Rectal smooth muscle tissue (tissue), 1 donor: ENCODE measurements at regions not wholly inside any gene's neighbourhood (a gene's known extent, or its start where the extent isn't known, plus 50 kb on each side); places are given as distances from the start of the nearest gene placed in this dataset.

Experiments
- H3K27ac ChIP-seq: one replicate; pipeline ENCODE4 v1.7.0; 2013; ENCODE audit warnings: low read depth, low read length, inconsistent platforms
- H3K27me3 ChIP-seq: one replicate; pipeline ENCODE4 v1.7.0; 2013; ENCODE audit warnings: low read length; ENCODE audit not compliant: control insufficient read depth, insufficient read depth
- H3K36me3 ChIP-seq: one replicate; pipeline ENCODE4 v1.7.0; 2013; ENCODE audit warnings: low read length; ENCODE audit not compliant: control insufficient read depth, insufficient read depth
- H3K4me1 ChIP-seq: one replicate; pipeline ENCODE4 v1.7.0; 2013; ENCODE audit warnings: low read length; ENCODE audit not compliant: control insufficient read depth, insufficient read depth
- H3K4me3 ChIP-seq: one replicate; pipeline ENCODE4 v1.7.0; 2013; ENCODE audit warnings: low read length
- H3K9ac ChIP-seq: one replicate; pipeline ENCODE4 v1.7.0; 2013; ENCODE audit warnings: low read length

DNA sequence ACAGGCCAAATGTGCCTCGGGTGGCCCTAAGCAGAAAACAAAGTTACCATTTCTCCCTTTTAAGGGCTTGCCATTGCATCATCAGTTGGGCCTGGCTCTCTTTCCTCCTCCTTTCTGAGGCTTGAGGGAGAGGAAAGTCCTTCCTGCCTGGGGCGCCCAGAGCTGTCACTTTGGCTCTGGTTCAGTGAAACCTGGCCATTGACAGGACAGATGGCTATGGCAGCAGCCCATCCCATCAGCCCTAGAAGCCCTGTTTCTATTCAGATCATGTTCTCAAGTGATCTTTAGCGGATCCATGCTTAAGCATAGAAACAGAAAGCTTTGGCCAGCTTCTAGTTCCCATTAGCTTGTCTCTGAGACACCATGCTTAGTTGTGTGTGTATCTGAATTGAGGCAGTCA is 293.4 kb downstream of the YTHDC2 start:
- Histone ChIP-seq H3K4me3 (no peak overlapping the region), H3K36me3 (no peaks in the 10 kb centered on the region), H3K27me3 (no peaks in the 10 kb centered on the region), H3K4me1 (peaks cover 15% of the 10 kb centered on the region), H3K27ac (peak overlapping the region; percentile 21), H3K9ac (no peak overlapping the region)

DNA sequence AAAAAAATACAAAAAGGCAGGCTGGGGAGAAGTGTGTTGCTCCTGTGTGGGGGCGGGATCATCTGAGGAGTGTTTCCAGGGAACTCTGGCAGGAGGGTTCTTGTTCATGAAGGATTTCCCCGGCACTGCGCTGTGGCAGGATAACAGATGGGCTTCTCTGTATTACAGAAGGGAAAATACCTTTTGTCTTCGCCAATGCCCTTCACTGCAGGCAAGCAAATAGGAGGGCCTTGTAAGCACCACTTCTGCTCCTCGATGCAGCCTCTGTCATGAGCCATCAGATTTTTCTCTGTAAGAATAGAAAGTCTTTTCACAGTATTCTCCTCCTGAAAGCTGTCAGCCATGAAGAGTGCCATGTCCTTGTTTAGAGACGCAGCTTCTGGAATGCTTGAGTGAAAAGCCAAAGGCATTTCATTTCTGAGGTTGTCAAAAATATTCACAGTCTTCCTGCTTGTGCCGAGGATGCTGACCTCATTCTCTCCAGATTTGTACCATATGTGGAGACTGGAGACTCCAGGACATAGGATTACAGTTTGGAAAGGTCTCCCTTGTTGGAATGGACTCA is 294.0 kb downstream of the YTHDC2 start:
- H3K9ac ChIP-seq: no peak overlapping the region
- H3K27ac ChIP-seq: peak overlapping the region; percentile 35
- no peaks in the 10 kb centered on the region for H3K27me3 ChIP-seq
- H3K36me3 ChIP-seq: no peaks in the 10 kb centered on the region
- H3K4me3 ChIP-seq: peak overlapping the region; percentile 7
- H3K4me1 ChIP-seq: peaks cover 15% of the 10 kb centered on the region

DNA sequence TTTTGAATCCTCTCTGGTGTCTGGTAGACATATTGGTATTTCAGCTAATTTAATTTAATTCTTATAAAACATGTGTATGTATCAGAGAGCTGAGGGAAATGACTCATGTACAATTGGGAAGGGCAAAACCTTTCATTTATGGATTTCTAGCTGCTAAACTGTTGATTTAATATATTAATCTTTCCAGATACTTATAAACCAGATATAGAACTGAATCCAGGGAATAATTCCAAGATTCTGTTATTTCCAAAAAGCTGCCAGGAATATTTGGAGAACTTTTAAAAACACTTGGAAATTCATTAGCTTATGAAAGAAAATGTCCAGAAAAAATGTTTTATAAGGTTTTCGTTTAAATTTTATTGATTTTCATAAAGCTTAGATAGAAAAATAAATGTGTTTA is 295.5 kb downstream of the YTHDC2 start:
- no peak overlapping the region for H3K9ac ChIP-seq
- H3K27me3 ChIP-seq: no peaks in the 10 kb centered on the region
- H3K27ac ChIP-seq: no peak overlapping the region
- peaks cover 15% of the 10 kb centered on the region for H3K4me1 ChIP-seq
- H3K4me3 ChIP-seq: no peak overlapping the region
- H3K36me3 ChIP-seq: no peaks in the 10 kb centered on the region

DNA sequence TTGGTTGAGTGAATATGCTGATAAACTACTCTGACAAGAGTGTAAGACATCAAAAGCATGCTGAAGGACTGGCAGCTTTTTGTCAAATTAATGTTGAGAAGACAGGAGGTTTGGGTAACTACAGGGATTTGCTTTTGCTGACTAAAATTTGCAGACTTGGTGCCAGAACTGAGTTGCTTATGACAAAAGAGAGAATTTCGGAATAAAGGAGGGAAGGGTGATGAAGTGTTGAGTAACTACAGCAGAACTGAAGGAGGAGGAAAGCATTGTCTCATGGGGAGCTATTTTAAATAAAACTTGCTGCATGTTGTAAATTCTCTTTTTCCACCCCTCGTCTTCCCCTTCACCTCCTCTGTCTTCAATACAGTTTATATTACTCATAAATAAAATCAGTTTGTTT is 296.1 kb downstream of the YTHDC2 start:
- Histone ChIP-seq H3K27ac (no peak overlapping the region), H3K36me3 (no peaks in the 10 kb centered on the region), H3K4me1 (peaks cover 15% of the 10 kb centered on the region), H3K4me3 (no peak overlapping the region), H3K9ac (no peak overlapping the region), H3K27me3 (no peaks in the 10 kb centered on the region)

DNA sequence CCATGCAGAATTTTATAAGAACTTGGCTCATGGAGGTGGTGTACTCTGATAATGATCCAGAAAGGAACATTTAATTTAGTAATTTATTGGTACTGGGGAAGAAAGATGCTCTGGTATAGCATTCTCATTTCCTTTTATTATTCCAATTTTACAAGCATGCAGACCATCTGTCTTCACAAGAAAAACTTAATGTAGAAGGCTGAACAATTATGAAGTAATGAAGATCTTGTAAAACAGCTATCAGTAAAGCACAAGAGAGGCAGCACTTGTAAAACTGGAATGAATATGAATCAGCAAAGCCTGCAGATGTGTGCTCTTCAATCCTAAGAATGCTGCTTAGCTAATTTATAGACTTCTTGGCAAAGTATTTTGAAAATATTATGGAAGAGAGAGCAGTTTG is 300.0 kb downstream of the YTHDC2 start:
- no peak overlapping the region for H3K9ac ChIP-seq
- no peaks in the 10 kb centered on the region for H3K27me3 ChIP-seq
- H3K36me3 ChIP-seq: no peaks in the 10 kb centered on the region
- H3K27ac ChIP-seq: no peak overlapping the region
- H3K4me3 ChIP-seq: no peak overlapping the region
- H3K4me1 ChIP-seq: no peaks in the 10 kb centered on the region

DNA sequence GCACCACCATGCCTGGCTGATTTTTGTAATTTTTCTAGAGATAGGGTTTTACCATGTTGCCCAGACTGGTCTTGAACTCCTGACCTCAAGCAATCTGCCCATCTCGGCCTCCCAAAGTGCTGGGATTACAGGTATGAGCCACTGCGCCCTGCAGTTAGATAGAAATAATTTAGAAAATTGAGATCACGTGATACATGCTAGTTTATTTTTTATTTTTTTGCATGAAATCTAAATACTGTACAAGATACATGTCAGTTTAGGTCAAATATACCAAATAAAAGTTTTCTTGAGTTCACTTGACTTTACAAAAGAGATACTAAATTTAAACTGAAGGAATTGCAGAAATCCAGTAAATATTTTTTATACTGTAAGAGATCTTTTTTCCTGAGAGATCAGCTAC is 304.2 kb downstream of the YTHDC2 start:
- Histone ChIP-seq H3K36me3 (no peaks in the 10 kb centered on the region), H3K27me3 (no peaks in the 10 kb centered on the region), H3K4me1 (no peaks in the 10 kb centered on the region), H3K27ac (no peak overlapping the region), H3K9ac (no peak overlapping the region), H3K4me3 (no peak overlapping the region)

DNA sequence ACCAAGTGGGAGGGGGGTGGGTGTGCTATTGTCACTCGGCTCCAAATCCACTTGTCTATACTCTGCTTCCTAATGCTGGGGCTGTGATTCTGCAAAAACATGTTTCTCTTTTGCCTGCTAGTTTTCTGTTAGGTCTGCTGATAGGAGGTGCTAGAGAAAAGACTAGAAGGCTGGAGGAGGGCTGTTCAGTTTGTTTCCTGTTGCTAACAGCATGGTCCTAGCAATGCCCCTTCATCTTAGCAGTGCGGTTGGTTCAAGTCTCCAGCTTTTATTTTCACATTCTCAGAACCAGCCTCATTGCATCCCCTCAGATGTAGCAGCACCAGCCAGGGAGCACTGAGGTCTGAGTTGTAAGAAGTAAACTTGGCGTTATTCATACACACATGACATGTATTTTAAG is 310.2 kb downstream of the YTHDC2 start:
- Histone ChIP-seq H3K4me3 (no peak overlapping the region), H3K36me3 (no peaks in the 10 kb centered on the region), H3K9ac (no peak overlapping the region), H3K27me3 (no peaks in the 10 kb centered on the region), H3K27ac (no peak overlapping the region), H3K4me1 (no peaks in the 10 kb centered on the region)

DNA sequence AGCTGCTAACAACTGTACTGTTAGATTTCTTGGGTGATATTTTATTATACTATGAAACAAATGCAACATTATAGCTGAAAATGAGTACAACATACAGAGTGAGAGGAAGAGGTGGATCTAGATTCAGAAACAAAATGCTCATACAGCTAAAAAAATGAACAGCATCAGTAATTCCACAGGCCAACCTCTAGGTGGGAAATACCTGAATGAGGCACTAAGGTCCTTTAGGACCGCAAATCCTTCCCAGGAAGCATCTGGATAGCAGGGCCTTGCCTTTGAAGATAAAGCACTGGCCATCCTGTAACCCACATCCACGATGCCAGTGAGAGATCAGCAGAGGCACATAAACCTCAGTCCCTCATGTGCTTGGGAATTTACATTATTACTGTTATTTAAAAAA is 310.8 kb downstream of the YTHDC2 start:
- Histone ChIP-seq H3K27me3 (no peaks in the 10 kb centered on the region), H3K36me3 (no peaks in the 10 kb centered on the region), H3K4me1 (no peaks in the 10 kb centered on the region), H3K4me3 (no peak overlapping the region), H3K9ac (no peak overlapping the region), H3K27ac (no peak overlapping the region)

DNA sequence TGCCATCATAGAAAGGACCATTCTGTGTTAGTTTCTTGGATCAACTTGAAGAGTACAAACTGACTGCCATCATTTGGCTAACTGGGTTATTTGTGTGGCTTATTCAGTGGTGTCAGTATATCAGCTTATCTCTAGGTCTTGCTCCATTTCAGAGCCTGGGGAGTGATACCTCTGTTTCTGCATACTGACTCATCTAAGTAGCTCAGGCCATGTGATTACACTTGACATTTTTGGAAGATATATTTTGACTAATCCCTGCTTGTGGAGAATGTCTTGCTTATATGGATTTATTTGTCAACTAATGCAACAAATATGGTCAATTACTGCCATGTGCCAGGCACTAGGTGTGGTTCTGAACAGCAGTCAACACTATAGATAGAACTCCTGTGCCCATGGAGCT is 311.7 kb downstream of the YTHDC2 start:
- H3K27me3 ChIP-seq: no peaks in the 10 kb centered on the region
- no peak overlapping the region for H3K27ac ChIP-seq
- no peak overlapping the region for H3K9ac ChIP-seq
- H3K4me3 ChIP-seq: no peak overlapping the region
- no peaks in the 10 kb centered on the region for H3K36me3 ChIP-seq
- no peaks in the 10 kb centered on the region for H3K4me1 ChIP-seq

DNA sequence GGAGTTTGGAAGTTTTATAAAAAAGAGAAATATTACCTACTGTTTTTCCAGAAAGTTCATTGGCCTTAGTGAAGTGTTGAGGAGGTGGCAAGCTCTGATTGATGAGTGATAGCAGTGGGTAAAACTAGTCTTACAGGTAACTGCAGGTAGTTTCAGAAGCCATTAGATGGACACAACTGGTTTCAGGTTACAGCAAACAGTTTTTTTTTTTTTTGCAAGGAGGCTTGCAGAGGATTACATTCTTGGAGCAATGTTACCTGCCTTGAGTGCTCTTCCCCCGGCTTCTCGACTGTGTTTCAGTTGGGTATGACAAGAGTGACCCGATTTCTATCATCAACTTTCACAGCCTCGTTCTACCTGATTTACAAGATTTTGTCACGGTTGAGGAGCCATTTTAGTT is 333.4 kb downstream of the YTHDC2 start:
- H3K9ac ChIP-seq: no peak overlapping the region
- H3K4me1 ChIP-seq: no peaks in the 10 kb centered on the region
- H3K27me3 ChIP-seq: no peaks in the 10 kb centered on the region
- H3K27ac ChIP-seq: no peak overlapping the region
- H3K36me3 ChIP-seq: no peaks in the 10 kb centered on the region
- H3K4me3 ChIP-seq: no peak overlapping the region

DNA sequence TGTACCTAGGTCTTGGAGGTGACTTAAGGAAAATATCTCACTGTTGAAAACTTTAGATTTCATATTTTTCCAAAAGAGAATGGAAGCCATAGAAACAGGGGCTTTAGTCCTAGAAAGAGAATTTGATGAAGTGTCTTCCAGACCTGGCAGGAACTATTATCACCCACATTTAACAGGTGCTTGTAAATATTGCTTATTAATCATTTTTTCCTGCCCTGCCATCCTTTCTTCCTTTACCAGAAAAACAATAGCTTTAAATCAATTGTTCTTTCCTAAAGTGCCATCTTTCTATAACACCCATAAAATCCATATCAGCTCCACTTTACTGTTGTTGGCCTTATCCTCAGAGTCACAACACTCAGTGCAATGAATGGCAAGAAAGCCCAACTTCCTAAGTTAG is 350.9 kb downstream of the YTHDC2 start:
- Histone ChIP-seq H3K27me3 (no peaks in the 10 kb centered on the region), H3K36me3 (no peaks in the 10 kb centered on the region), H3K9ac (no peak overlapping the region), H3K4me1 (no peaks in the 10 kb centered on the region), H3K27ac (no peak overlapping the region), H3K4me3 (no peak overlapping the region)

DNA sequence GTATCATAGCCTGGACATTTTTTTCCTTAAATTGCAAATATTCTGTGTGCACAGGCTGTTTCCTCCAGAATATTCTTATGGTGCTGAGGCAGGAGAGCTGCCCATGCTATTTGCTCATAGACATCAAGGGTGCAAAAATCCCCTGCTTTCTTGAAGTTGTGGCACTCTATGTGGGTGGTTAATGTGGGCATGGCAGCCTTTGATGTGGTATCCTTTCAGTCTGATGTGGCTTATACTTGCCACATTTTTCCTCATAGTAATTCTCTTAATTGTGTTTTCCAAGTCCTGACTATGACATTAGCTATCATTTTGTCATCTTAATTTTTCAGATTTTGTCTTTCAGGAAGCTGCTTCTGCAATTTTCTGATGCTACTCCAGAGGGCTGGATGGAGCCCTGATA is 353.3 kb downstream of the YTHDC2 start:
- Histone ChIP-seq H3K4me3 (no peak overlapping the region), H3K36me3 (no peaks in the 10 kb centered on the region), H3K27me3 (no peaks in the 10 kb centered on the region), H3K27ac (no peak overlapping the region), H3K9ac (no peak overlapping the region), H3K4me1 (no peaks in the 10 kb centered on the region)

DNA sequence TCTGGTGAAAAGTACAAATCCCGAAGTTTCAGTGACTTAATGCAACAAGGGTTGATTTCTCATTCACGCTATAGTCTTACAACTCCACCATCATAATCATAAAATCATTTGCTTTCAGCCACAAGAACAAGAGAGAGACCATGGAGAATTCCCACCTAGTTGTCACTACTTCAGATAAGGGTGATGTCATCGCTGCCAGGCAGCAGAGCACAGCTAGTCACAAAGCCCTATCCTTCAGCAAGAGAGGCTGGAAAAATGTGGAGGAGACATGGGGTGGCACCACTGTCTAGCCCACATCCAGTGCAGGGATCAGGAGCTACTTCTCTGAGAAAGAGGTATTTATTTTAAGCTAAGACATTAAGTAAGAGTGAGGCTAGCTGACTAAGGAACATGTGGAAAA is 356.1 kb downstream of the YTHDC2 start:
- Histone ChIP-seq H3K27ac (no peak overlapping the region), H3K27me3 (no peaks in the 10 kb centered on the region), H3K4me1 (no peaks in the 10 kb centered on the region), H3K36me3 (no peaks in the 10 kb centered on the region), H3K9ac (no peak overlapping the region), H3K4me3 (no peak overlapping the region)
